Kidney (tissue), 13 donors: ENCODE measurements at regions not wholly inside any gene's neighbourhood (a gene's known extent, or its start where the extent isn't known, plus 50 kb on each side); places are given as distances from the start of the nearest gene placed in this dataset.

ENCODE experiments used
- DNase-seq, 5 donors: peaks; one replicate each; pipeline ENCODE4 v3.0.0-alpha.2; 2013 to 2020
- FAIRE-seq: peaks from 2 replicates; lab custom pipeline; 2012; peaks lifted over from hg19 to GRCh38; lab: Jason Lieb, UNC
- H3K27ac ChIP-seq, 2 donors: one replicate each; pipeline ENCODE4 v1.7.0; 2013; ENCODE audit warnings: low read depth in 2 of 2, low read length in 2 of 2, inconsistent platforms in 1 of 2
- H3K27me3 ChIP-seq: one replicate; pipeline ENCODE4 v1.7.1; 2013; ENCODE audit warnings: low read length, inconsistent platforms; ENCODE audit not compliant: control insufficient read depth, insufficient read depth
- H3K36me3 ChIP-seq, 3 donors: one replicate each; pipeline versions ENCODE4 v1.7.0 to v1.7.1; 2013; ENCODE audit warnings: low read length in 3 of 3, control low read depth in 1 of 3, inconsistent platforms in 1 of 3; ENCODE audit not compliant: insufficient read depth in 3 of 3, control insufficient read depth in 2 of 3
- H3K4me1 ChIP-seq, 3 donors: one replicate each; pipeline versions ENCODE4 v1.7.0 to v1.7.1; 2013; ENCODE audit warnings: low read length in 3 of 3, inconsistent platforms in 1 of 3, low read depth in 1 of 3; ENCODE audit not compliant: control insufficient read depth in 2 of 3, insufficient read depth in 2 of 3
- H3K4me3 ChIP-seq, 3 donors: one replicate each; pipeline versions ENCODE4 v1.7.0 to v1.8.1; 2013; ENCODE audit warnings: low read length in 3 of 3, control low read depth in 1 of 3, inconsistent platforms in 1 of 3
- H3K9ac ChIP-seq, 3 donors: one replicate each; pipeline versions ENCODE4 v1.7.0 to v1.7.1; 2013; ENCODE audit warnings: low read length in 3 of 3, control low read depth in 1 of 3, inconsistent platforms in 1 of 3
- H3K9me3 ChIP-seq, 3 donors: one replicate each; pipeline versions ENCODE4 v1.7.0 to v1.7.1; 2013; ENCODE audit warnings: low read length in 3 of 3, control low read depth in 1 of 3, inconsistent platforms in 1 of 3; ENCODE audit not compliant: control insufficient read depth in 2 of 3, insufficient read depth in 1 of 3
- intact Hi-C: fragments of 100-400 bp; cut with DNase I; formaldehyde crosslinking; loops from one replicate; pipeline ENCODE4 v1.11.1; 2022
- TF ChIP-seq, protein P1 (sequence below): IDR thresholded peaks from 3 replicates; pipeline ENCODE4 v1.5.1; 2012; ENCODE audit warnings: mild to moderate bottlenecking, moderate library complexity, borderline replicate concordance; ENCODE audit not compliant: insufficient read depth; ENCODE audit errors: extremely low read depth
- donor health status: control.
- donor health status: control.
- donor health status: control.
- donor health status: control.
- donor health status: control.
- donor health status: DM: yes; HTN: yes; CAD: no.
- donor health status: Normal renal cell carcinoma (clear cell type).

DNA sequence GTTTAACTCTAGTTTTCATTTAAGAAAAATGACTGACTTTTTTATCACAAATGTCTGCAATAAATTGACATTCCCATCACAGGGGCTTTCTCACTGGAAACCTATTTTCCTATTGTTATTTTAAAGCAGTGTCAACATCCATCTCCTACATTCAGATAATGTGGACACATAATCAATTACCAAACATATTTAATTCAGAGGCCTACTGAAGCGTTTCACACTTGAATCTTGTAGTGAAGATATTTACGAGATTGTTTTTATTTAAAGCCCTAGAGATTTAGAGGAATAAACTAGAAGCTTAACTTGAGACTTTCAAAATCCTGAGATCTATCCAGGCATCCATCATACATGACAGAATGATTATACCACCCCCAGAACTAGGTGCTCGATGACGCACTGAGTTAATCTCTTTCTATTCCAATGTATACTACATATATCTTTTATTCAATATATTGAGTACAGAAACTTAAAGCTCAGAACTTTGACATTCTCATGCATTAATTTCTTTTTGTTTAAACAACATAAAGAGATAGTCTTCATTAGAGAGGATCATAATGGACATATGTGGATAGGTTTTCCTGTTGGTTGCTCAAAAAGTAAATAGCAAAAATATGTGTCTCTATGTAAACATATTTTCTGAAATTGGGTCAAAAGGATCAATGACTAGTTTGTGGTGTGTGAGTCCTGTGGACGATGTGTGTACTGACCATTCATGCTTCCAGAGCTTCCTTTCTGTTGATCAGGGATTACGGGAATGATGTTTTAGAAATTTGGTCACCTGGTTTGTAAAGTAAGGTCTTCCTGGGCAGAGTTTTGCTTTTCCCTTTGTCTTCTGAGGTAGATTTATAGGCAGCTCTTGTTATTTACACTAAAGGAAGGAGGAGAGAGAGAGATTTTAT lies 171.5 kb upstream of the HMCN1 start:
- no peak for DNase-seq
- H3K27ac ChIP-seq: no peak overlapping the region
- TF ChIP-seq, protein P1, sequence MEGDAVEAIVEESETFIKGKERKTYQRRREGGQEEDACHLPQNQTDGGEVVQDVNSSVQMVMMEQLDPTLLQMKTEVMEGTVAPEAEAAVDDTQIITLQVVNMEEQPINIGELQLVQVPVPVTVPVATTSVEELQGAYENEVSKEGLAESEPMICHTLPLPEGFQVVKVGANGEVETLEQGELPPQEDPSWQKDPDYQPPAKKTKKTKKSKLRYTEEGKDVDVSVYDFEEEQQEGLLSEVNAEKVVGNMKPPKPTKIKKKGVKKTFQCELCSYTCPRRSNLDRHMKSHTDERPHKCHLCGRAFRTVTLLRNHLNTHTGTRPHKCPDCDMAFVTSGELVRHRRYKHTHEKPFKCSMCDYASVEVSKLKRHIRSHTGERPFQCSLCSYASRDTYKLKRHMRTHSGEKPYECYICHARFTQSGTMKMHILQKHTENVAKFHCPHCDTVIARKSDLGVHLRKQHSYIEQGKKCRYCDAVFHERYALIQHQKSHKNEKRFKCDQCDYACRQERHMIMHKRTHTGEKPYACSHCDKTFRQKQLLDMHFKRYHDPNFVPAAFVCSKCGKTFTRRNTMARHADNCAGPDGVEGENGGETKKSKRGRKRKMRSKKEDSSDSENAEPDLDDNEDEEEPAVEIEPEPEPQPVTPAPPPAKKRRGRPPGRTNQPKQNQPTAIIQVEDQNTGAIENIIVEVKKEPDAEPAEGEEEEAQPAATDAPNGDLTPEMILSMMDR: no peak
- no peaks in the 10 kb centered on the region for H3K9me3 ChIP-seq
- peaks cover 2 to 12% (median 6%) of the 10 kb centered on the region in 3 donors for H3K4me1 ChIP-seq
- intact Hi-C loops: no loop called here
- no peak overlapping the region for H3K4me3 ChIP-seq
- H3K36me3 ChIP-seq: no peaks in the 10 kb centered on the region
- H3K9ac ChIP-seq: no peak overlapping the region
- H3K27me3 ChIP-seq: no peaks in the 10 kb centered on the region
- FAIRE-seq: no peak

DNA sequence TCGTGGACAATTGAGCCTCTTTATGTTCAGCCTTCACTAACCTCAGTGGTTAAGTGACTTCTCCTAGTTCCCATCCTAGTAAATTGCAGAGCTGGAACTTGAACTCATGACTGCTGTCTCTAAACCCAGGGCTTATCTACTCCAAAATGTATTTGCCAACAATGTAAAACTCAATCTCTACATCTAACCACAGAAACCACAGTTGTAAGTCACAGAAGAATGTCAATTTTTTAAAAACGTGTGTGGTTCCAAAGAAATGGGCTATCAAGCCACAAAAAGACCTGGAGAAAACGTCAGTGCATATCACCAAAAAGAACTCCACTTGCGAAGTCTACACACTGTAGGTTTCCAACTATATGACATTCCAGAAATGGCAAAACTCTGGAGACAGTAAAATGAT lies 172.6 kb upstream of the HMCN1 start:
- no peak for DNase-seq
- intact Hi-C loops: no loop called here
- Histone ChIP-seq H3K9me3 (no peaks in the 10 kb centered on the region), H3K27me3 (no peaks in the 10 kb centered on the region), H3K27ac (no peak overlapping the region), H3K9ac (no peak overlapping the region), H3K4me1 (peaks cover 0 to 12% (median 6%) of the 10 kb centered on the region in 3 donors), H3K4me3 (no peak overlapping the region), H3K36me3 (no peaks in the 10 kb centered on the region)
- no peak for FAIRE-seq
- TF ChIP-seq, protein P1: no peak

DNA sequence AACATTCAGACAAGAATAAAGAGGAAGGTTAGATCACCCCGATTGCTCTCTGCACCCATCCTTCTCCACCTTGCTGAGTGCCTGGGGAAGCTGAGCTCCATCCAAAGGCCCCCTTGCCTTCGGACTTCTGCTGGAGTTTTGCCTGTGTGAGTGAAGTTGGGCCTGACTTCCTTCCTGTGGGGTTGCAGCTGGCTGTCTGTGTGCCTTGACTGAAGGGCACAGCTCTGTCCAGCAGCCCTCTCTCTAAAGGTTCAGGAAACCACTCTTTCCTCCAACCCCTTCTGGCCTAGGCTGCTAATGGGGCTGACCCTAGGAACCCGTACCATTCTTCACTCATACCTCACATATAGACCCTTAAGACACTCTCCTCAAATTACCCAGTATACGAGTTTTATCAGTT lies 173.4 kb upstream of the HMCN1 start:
- H3K36me3 ChIP-seq: no peaks in the 10 kb centered on the region
- intact Hi-C loops: no loop called here
- no peaks in the 10 kb centered on the region for H3K9me3 ChIP-seq
- peaks cover 0 to 12% (median 6%) of the 10 kb centered on the region in 3 donors for H3K4me1 ChIP-seq
- no peak overlapping the region for H3K27ac ChIP-seq
- DNase-seq (no peak), FAIRE-seq (no peak)
- TF ChIP-seq, protein P1: no peak
- H3K4me3 ChIP-seq: no peak overlapping the region
- no peaks in the 10 kb centered on the region for H3K27me3 ChIP-seq
- H3K9ac ChIP-seq: no peak overlapping the region
